Dedifferentiated amniotic fluid mesenchymal stem cell (primary cell): ENCODE measurements at regions not wholly inside any gene's neighbourhood (a gene's known extent, or its start where the extent isn't known, plus 50 kb on each side); places are given as distances from the start of the nearest gene placed in this dataset.
"Not testable (repeated sequence)": the region's sequence is repeated elsewhere in the genome, so short reads cannot be mapped to it uniquely, and the experiment has no call there.

Experiments
- DNase-seq: peaks from one replicate; pipeline ENCODE4 v3.0.0-alpha.2; 2016; ENCODE audit errors: extremely low spot score

GRCh38 chr5:135158314-135158697, 124.3 kb upstream of the PITX1 start:
- no peak for DNase-seq

GRCh38 chr5:135157421-135158313, 123.6 kb upstream of the PITX1 start:
- no peak for DNase-seq

- DNase-seq, result no peak
Measured at GRCh38 chr5:135156715-135157404, 122.8 kb upstream of the PITX1 start.

- DNase-seq, result no peak
Measured at GRCh38 chr5:135156337-135156714, 122.3 kb upstream of the PITX1 start.

GRCh38 chr5:135155616-135156214, 121.7 kb upstream of the PITX1 start:
- DNase-seq, result no peak

GRCh38 chr5:135154961-135155360, 120.9 kb upstream of the PITX1 start:
- no peak for DNase-seq

- DNase-seq, result no peak
Measured at GRCh38 chr5:135154197-135154596, 120.2 kb upstream of the PITX1 start.

- DNase-seq, result no peak
Measured at GRCh38 chr5:135153661-135154060, 119.6 kb upstream of the PITX1 start.

GRCh38 chr5:135153259-135153658, 119.2 kb upstream of the PITX1 start:
- DNase-seq, result no peak

GRCh38 chr5:135151660-135152059, 117.6 kb upstream of the PITX1 start:
- DNase-seq, result not testable (repeated sequence)

GRCh38 chr5:135151256-135151655, 117.2 kb upstream of the PITX1 start:
- DNase-seq, result no peak

GRCh38 chr5:135150767-135151166, 116.7 kb upstream of the PITX1 start:
- no peak for DNase-seq

- no peak for DNase-seq
Measured at GRCh38 chr5:135149956-135150723, 116.1 kb upstream of the PITX1 start.

- no peak for DNase-seq
Measured at GRCh38 chr5:135149229-135149955, 115.4 kb upstream of the PITX1 start.

GRCh38 chr5:135147294-135148090, 113.5 kb upstream of the PITX1 start:
- no peak for DNase-seq

- no peak for DNase-seq
Measured at GRCh38 chr5:135145985-135146384, 112.0 kb upstream of the PITX1 start.

GRCh38 chr5:135143682-135144081, 109.7 kb upstream of the PITX1 start:
- DNase-seq, result not testable (repeated sequence)

GRCh38 chr5:135141303-135142268, 107.6 kb upstream of the PITX1 start:
- no peak for DNase-seq
